ENCODE measurements at regions not wholly inside any gene's neighbourhood (a gene's known extent, or its start where the extent isn't known, plus 50 kb on each side); places are given as distances from the start of the nearest gene placed in this dataset.

DNA sequence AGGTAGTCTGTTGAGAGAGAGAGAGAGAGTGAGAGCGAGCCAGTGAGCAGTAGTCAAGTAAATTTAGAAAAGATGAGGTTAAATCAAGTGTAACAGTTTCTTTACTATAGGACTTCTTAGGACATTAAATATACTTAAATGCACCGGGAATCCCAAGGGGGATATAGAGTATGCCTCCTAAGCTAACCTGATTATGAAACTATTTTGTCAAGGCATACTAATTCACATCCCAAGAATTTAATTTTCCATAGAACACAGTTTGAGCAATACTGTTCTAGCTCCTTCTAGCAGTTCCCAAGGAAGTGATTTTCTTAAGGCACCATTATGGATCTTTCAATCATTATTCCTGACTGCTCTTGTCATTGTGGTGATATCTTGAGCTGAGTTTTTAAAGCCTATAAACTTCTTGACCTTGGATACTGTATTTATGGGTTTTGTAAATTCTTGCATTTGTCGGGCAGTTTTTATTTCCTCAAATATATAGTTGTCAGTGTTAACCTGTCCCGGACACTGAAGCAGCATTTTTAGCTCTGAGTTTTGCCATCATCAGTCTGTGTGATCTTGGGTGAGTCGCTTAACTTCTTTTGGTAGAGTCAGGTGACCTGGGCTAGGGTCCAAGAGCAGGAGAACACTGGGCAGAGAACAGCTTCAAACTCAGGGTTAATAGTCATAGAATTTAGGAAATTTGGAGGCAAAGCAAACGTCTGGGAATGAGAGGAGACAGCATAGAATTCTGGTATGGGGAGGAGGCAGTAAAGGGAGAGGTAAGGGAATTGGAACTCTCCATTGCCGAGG lies 196.5 kb upstream of the FRMD6 start:
- WGBS, 4 donors = 75 to 79% (median 76%) methylated on average over 7 of the region's 7 CpGs

GRCh38 chr14:51457843-51458562 lies 193.7 kb upstream of the FRMD6 start:
- 0 to 100% (median 65%) methylated on average over 1 of the region's 1 CpG for WGBS, 4 donors

More for the DNA sequence above, 196.5 kb upstream of the FRMD6 start:
- Histone ChIP-seq H3K27ac (no peak overlapping the region), H3K36me3 (replicated peaks in 1 of 2) (no peaks in the 10 kb centered on the region), H3K9me3 (replicated peaks in 1 of 3) (no peaks in the 10 kb centered on the region), H3K27me3 (no peaks in the 10 kb centered on the region), H3K4me1 (replicated peaks in 1 of 2) (no peaks in the 10 kb centered on the region), H3K4me3 (no peak overlapping the region)
- DNase-seq = no peak
- intact Hi-C loops (cut with DNase I) = no loop called here
- TF ChIP-seq POLR2A (IDR thresholded peaks at IDR 0.05) (no peak), CTCF (IDR thresholded peaks at IDR 0.05) (no peak)

GRCh38 chr14:51458563-51458955 lies 193.2 kb upstream of the FRMD6 start:
- intact Hi-C loops (cut with DNase I) = no loop called here
- H3K27me3 ChIP-seq = no peaks in the 10 kb centered on the region
- no peak for DNase-seq
- no peaks in the 10 kb centered on the region for H3K36me3 ChIP-seq (replicated peaks in 1 of 2)
- WGBS, 4 donors = 80 to 93% (median 88%) methylated on average over 1 of the region's 1 CpG
- H3K4me1 ChIP-seq (replicated peaks in 1 of 2) = no peaks in the 10 kb centered on the region
- TF ChIP-seq POLR2A (IDR thresholded peaks at IDR 0.05) = no peak
- TF ChIP-seq CTCF (IDR thresholded peaks at IDR 0.05) = no peak
- no peak overlapping the region for H3K4me3 ChIP-seq
- no peaks in the 10 kb centered on the region for H3K9me3 ChIP-seq (replicated peaks in 1 of 3)
- no peak overlapping the region for H3K27ac ChIP-seq

More at GRCh38 chr14:51457843-51458562, 193.7 kb upstream of the FRMD6 start:
- DNase-seq = no peak
- H3K27me3 ChIP-seq = no peaks in the 10 kb centered on the region
- H3K27ac ChIP-seq = no peak overlapping the region
- TF ChIP-seq CTCF (IDR thresholded peaks at IDR 0.05) (no peak), POLR2A (IDR thresholded peaks at IDR 0.05) (no peak)
- intact Hi-C loops (cut with DNase I) = no loop called here
- no peaks in the 10 kb centered on the region for H3K4me1 ChIP-seq (replicated peaks in 1 of 2)
- H3K4me3 ChIP-seq = no peak overlapping the region
- no peaks in the 10 kb centered on the region for H3K9me3 ChIP-seq (replicated peaks in 1 of 3)
- H3K36me3 ChIP-seq (replicated peaks in 1 of 2) = no peaks in the 10 kb centered on the region

DNA sequence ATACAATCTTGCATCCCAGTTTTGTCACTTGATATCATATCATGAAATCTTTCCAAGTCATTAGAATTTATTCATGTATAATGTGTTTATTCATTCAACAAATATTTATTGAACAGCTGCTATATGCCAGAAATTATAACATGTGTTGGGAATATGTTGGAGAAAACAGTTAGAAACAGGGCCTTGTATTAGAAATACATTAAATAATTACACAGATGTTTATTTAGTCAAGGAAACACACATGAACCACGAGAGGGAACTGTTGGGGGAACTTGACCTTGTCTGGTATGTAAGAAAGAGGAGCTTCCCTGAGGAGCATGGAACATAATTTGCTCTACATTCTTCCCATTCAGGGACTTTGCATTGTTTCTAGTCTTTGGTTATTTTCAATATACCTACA lies 191.7 kb upstream of the FRMD6 start:
- Histone ChIP-seq H3K36me3 (replicated peaks in 1 of 2) (no peaks in the 10 kb centered on the region), H3K9me3 (replicated peaks in 1 of 3) (no peaks in the 10 kb centered on the region), H3K27ac (no peak overlapping the region), H3K27me3 (no peaks in the 10 kb centered on the region), H3K4me3 (no peak overlapping the region), H3K4me1 (replicated peaks in 1 of 2) (no peaks in the 10 kb centered on the region)
- DNase-seq = no peak
- intact Hi-C loops (cut with DNase I) = no loop called here
- TF ChIP-seq POLR2A (IDR thresholded peaks at IDR 0.05) = no peak
- no peak for TF ChIP-seq CTCF (IDR thresholded peaks at IDR 0.05)
- WGBS, 4 donors = 31 to 53% (median 45%) methylated on average over 1 of the region's 1 CpG

Measured in adrenal gland (tissue), 9 donors.